B cell (primary cell): ENCODE measurements at regions not wholly inside any gene's neighbourhood (a gene's known extent, or its start where the extent isn't known, plus 50 kb on each side); places are given as distances from the start of the nearest gene placed in this dataset.
"Not testable (repeated sequence)": the region's sequence is repeated elsewhere in the genome, so short reads cannot be mapped to it uniquely, and the experiment has no call there.

Source experiments
- ATAC-seq: fragments of 200-7000 bp; cut with Tn5 transposase; one replicate; pipeline ENCODE4 v1.10.0; 2021; ENCODE audit warnings: low read depth, mild to moderate bottlenecking, moderate number of reproducible peaks, moderate library complexity
- CTCF ChIA-PET: fragments of 350-600 bp; sonication (Branson Sonifier 250); formaldehyde crosslinking; loops from one replicate; lab custom pipeline; 2021; ENCODE audit warnings: antibody characterized with exemption, inconsistent platforms; lab: Charles Lee
- POLR2A ChIA-PET: fragments of 350-600 bp; sonication (Branson Sonifier 250); formaldehyde crosslinking; loops from one replicate; lab custom pipeline; 2021; ENCODE audit warnings: antibody characterized with exemption; lab: Charles Lee
- DNase-seq: peaks from one replicate; pipeline ENCODE4 v3.0.0; 2013
- H2AFZ ChIP-seq: 2 replicates; pipeline ENCODE4 v1.6.1; 2012; ENCODE audit warnings: mild to moderate bottlenecking, low read depth, low read length; ENCODE audit not compliant: insufficient read depth, poor library complexity, severe bottlenecking
- H3K27ac ChIP-seq, 2 donors: 1 replicate in 1 of 2; 2 replicates in 1 of 2; pipeline ENCODE4 v1.5.1; 2012 to 2013; ENCODE audit warnings: low read length in 2 of 2, mild to moderate bottlenecking in 2 of 2, moderate library complexity in 1 of 2
- H3K27me3 ChIP-seq, 4 experiments: fragments of 200-600 bp in 1 of 4; sonication (generic) in 1 of 4; replicated peaks in 1 of 4; 1 replicate in 2 of 4; 2 replicates in 2 of 4; pipeline versions ENCODE4 v1.6.1 to v1.7.0; 2013 to 2016; ENCODE audit warnings: low read length in 3 of 4, mild to moderate bottlenecking in 2 of 4, mixed read lengths in 1 of 4, moderate library complexity in 1 of 4; ENCODE audit not compliant: insufficient read depth in 4 of 4, control insufficient read depth in 3 of 4; ENCODE audit errors: control extremely low read depth in 1 of 4
- H3K36me3 ChIP-seq, 2 experiments: replicated peaks in 1 of 2; 1 replicate in 1 of 2; 2 replicates in 1 of 2; pipeline versions ENCODE4 v1.6.1 to v1.7.1; 2013; ENCODE audit warnings: low read length in 1 of 2; ENCODE audit not compliant: insufficient read depth in 2 of 2, control insufficient read depth in 1 of 2; ENCODE audit errors: control extremely low read depth in 1 of 2, extremely low read depth in 1 of 2
- H3K4me1 ChIP-seq, 2 donors: fragments of 200-600 bp in 1 of 2; sonication (generic) in 1 of 2; 1 replicate in 1 of 2; 2 replicates in 1 of 2; pipeline versions ENCODE4 v1.5.1 to v1.6.1; 2013 to 2017; ENCODE audit warnings: low read length in 2 of 2; ENCODE audit not compliant: control insufficient read depth in 2 of 2, insufficient read depth in 2 of 2
- H3K4me2 ChIP-seq: replicated peaks from 2 replicates; pipeline ENCODE3; 2012; ENCODE audit warnings: mild to moderate bottlenecking, low read depth, low read length; ENCODE audit not compliant: poor library complexity, severe bottlenecking
- H3K4me3 ChIP-seq, 5 experiments: fragments of 200-600 bp in 1 of 5; sonication (generic) in 1 of 5; 1 replicate in 3 of 5; 2 replicates in 2 of 5; pipeline versions ENCODE4 v1.5.1 to v1.7.0; 2011 to 2016; ENCODE audit warnings: low read length in 4 of 5, mild to moderate bottlenecking in 4 of 5, low read depth in 2 of 5, control low read depth in 1 of 5, moderate library complexity in 1 of 5; ENCODE audit not compliant: insufficient read depth in 1 of 5; ENCODE audit errors: control extremely low read depth in 1 of 5, extremely low read depth in 1 of 5
- H3K79me2 ChIP-seq: fragments of 200-600 bp; sonication (generic); one replicate; pipeline ENCODE4 v1.6.0; 2016; ENCODE audit warnings: low read length; ENCODE audit not compliant: control insufficient read depth, insufficient read depth
- H3K9ac ChIP-seq: fragments of 200-600 bp; sonication (generic); 2 replicates; pipeline ENCODE4 v1.6.1; 2017; ENCODE audit warnings: mild to moderate bottlenecking, low read length, moderate library complexity
- H3K9me3 ChIP-seq, 3 donors: one replicate each; pipeline versions ENCODE4 v1.6.1 to v1.7.1; 2013; ENCODE audit warnings: low read length in 2 of 3; ENCODE audit not compliant: control insufficient read depth in 2 of 3, insufficient read depth in 1 of 3; ENCODE audit errors: control extremely low read depth in 1 of 3
- H4K20me1 ChIP-seq: 2 replicates; pipeline ENCODE4 v1.6.0; 2012; ENCODE audit warnings: mild to moderate bottlenecking, low read length; ENCODE audit not compliant: insufficient read depth, control insufficient read depth, poor library complexity, severe bottlenecking
- H3K27ac Mint-ChIP-seq: one replicate; pipeline ENCODE4 v1.8.0; 2021; ENCODE audit warnings: mixed read lengths
- H3K27me3 Mint-ChIP-seq: one replicate; pipeline ENCODE4 v1.8.0; 2021; ENCODE audit warnings: mixed read lengths
- H3K4me1 Mint-ChIP-seq: one replicate; pipeline ENCODE4 v1.8.0; 2021; ENCODE audit warnings: mixed read lengths
- H3K4me3 Mint-ChIP-seq: one replicate; pipeline ENCODE4 v1.8.0; 2021; ENCODE audit warnings: mixed read lengths
- H3K9me3 Mint-ChIP-seq: one replicate; pipeline ENCODE4 v1.8.0; 2022; ENCODE audit warnings: mixed read lengths; ENCODE audit not compliant: insufficient read depth
- EZH2 ChIP-seq: IDR thresholded peaks from 2 replicates; pipeline ENCODE4 v1.6.1; 2012; ENCODE audit warnings: borderline replicate concordance, low read depth, mild to moderate bottlenecking, moderate library complexity, low read length; ENCODE audit not compliant: insufficient read depth, poor library complexity, severe bottlenecking
- WGBS: methylation state at CpG from one replicate; pipeline ENCODE4 v1.1.5; 2013; ENCODE audit warnings: missing lambda C conversion rate; ENCODE audit not compliant: insufficient coverage; 5-methylcytosine and 5-hydroxymethylcytosine counted together
- intact Hi-C: fragments of 100-400 bp; cut with micrococcal nuclease; formaldehyde crosslinking; loops from one replicate; pipeline ENCODE4 v1.10.0; 2022
- TF ChIP-seq, protein P1 (sequence below): fragments of 200-600 bp; IDR thresholded peaks from one replicate; pipeline ENCODE4 v1.8.0; 2022; ENCODE audit warnings: antibody characterized with exemption, mild to moderate bottlenecking

DNA sequence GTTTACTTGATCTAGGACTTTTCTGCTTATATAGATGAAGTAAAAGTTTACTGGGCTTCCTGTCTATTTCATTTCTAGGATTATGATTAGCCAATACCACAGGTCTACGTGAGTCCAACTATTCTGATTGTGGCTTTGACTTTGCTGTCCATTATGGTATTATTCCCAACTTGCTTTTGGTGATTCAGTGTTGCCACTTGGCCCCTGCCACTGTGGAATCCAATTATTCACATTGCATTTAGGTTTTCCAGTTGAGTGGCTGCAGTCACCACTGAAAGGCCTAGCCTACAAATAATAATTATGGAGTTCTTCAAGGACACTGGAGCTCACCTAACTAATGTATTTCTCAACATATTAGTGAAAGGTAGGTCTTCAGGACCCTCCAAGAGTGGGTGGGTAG is 574.3 kb upstream of the USP24 start:
- Histone ChIP-seq H3K27me3 (no peaks in the 10 kb centered on the region), H3K9me3 (peaks cover 0 to 9% (median 1%) of the 10 kb centered on the region in 3 donors), H3K4me1 (no peaks in the 10 kb centered on the region), H3K79me2 (no peaks in the 10 kb centered on the region), H4K20me1 (no peaks in the 10 kb centered on the region), H3K9ac (no peak overlapping the region), H3K4me3 (no peak overlapping the region), H3K36me3 (no peaks in the 10 kb centered on the region), H3K4me2 (no peak overlapping the region), H3K27ac (no peak overlapping the region), H2AFZ (no peak overlapping the region)
- Mint-ChIP-seq H3K9me3 (no peaks in the 10 kb centered on the region), H3K27me3 (no peaks in the 10 kb centered on the region), H3K27ac (no peak overlapping the region), H3K4me1 (no peaks in the 10 kb centered on the region), H3K4me3 (no peak overlapping the region)
- WGBS: 100% methylated on average over 1 of the region's 1 CpG
- ChIA-PET CTCF (no interaction called here), POLR2A (no interaction called here)
- TF ChIP-seq EZH2: no peak
- TF ChIP-seq, protein P1, sequence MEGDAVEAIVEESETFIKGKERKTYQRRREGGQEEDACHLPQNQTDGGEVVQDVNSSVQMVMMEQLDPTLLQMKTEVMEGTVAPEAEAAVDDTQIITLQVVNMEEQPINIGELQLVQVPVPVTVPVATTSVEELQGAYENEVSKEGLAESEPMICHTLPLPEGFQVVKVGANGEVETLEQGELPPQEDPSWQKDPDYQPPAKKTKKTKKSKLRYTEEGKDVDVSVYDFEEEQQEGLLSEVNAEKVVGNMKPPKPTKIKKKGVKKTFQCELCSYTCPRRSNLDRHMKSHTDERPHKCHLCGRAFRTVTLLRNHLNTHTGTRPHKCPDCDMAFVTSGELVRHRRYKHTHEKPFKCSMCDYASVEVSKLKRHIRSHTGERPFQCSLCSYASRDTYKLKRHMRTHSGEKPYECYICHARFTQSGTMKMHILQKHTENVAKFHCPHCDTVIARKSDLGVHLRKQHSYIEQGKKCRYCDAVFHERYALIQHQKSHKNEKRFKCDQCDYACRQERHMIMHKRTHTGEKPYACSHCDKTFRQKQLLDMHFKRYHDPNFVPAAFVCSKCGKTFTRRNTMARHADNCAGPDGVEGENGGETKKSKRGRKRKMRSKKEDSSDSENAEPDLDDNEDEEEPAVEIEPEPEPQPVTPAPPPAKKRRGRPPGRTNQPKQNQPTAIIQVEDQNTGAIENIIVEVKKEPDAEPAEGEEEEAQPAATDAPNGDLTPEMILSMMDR: no peak
- ATAC-seq: no peak
- no peak for DNase-seq
- intact Hi-C loops: no loop called here

DNA sequence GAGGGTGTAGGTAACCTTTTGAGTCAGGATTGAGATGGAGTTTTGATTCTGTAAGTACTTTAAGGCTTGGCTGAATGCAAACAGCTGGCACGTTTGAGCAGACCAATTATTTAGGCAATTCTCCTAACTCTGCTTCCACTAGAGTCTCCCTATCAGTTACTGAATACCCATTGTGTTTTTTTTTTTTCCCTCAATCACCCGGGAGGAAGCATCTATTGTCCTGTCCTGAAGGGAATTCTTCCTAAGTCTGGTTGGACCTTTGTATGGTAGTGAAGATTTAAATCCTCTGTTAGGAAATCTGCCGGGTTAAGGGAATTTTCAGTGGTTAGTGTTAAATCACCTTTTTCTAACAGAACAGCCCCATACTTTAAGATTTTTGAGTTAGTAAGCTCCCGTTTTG is 571.2 kb upstream of the USP24 start:
- ChIA-PET POLR2A (no interaction called here), CTCF (no interaction called here)
- no peaks in the 10 kb centered on the region for H3K9me3 Mint-ChIP-seq
- Histone ChIP-seq H3K27me3 (no peaks in the 10 kb centered on the region), H3K9ac (no peak overlapping the region), H3K4me3 (no peak overlapping the region), H3K27ac (no peak overlapping the region), H3K4me2 (no peak overlapping the region), H3K4me1 (no peaks in the 10 kb centered on the region), H4K20me1 (no peaks in the 10 kb centered on the region), H2AFZ (no peak overlapping the region), H3K9me3 (no peaks in the 10 kb centered on the region), H3K36me3 (no peaks in the 10 kb centered on the region), H3K79me2 (no peaks in the 10 kb centered on the region)
- intact Hi-C loops: no loop called here
- WGBS: no CpG with 5 or more reads among the region's 4 CpGs
- no peak overlapping the region for H3K27ac Mint-ChIP-seq
- TF ChIP-seq EZH2: no peak
- TF ChIP-seq, protein P1: no peak
- ATAC-seq (no peak), DNase-seq (no peak)
- peaks cover 3% of the 10 kb centered on the region for H3K27me3 Mint-ChIP-seq
- H3K4me1 Mint-ChIP-seq: no peaks in the 10 kb centered on the region
- H3K4me3 Mint-ChIP-seq: no peak overlapping the region

DNA sequence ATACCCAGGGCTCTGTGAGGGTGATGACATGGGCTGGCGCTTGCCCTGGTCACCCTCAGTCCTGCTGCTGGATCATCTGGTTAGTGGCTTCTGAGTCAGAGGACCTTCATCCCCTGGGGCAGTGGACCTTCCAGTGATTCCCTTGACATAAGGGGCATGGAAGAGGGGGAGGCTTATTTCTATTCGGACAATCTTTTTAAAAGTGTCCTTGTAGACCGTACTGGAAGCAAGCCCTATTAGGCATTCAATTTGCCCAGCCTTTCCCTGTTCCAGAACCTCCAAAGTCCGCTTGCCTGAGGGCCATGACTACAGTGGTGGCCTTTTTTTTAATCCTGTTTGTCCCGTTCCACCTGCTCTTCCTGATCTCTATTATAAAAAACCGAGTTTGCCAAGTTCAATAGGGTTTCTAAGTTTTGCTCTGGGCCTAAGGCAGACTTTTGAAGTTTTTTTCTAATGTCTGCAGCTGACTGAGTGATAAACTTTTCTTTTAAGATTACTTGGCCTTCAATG is 569.8 kb upstream of the USP24 start:
- H3K36me3 ChIP-seq, H2AFZ ChIP-seq, H3K4me3 Mint-ChIP-seq, H4K20me1 ChIP-seq, H3K4me2 ChIP-seq, H3K27ac ChIP-seq, intact Hi-C loops, H3K4me3 ChIP-seq, H3K9ac ChIP-seq, H3K4me1 ChIP-seq, H3K9me3 ChIP-seq, H3K27ac Mint-ChIP-seq, H3K79me2 ChIP-seq, CTCF ChIA-PET, ATAC-seq, H3K4me1 Mint-ChIP-seq, H3K9me3 Mint-ChIP-seq, H3K27me3 Mint-ChIP-seq, DNase-seq, H3K27me3 ChIP-seq, POLR2A ChIA-PET: not testable (repeated sequence)
- 95% methylated on average over 3 of the region's 6 CpGs for WGBS
